Right cardiac atrium (tissue), 5 donors: ENCODE measurements at regions not wholly inside any gene's neighbourhood (a gene's known extent, or its start where the extent isn't known, plus 50 kb on each side); places are given as distances from the start of the nearest gene placed in this dataset.

ENCODE experiments used
- ATAC-seq, 2 donors: fragments of 200-7000 bp; cut with Tn5 transposase; one replicate each; pipeline versions ENCODE4 v1.8.0 to v1.9.1; 2020; ENCODE audit warnings: moderate library complexity in 2 of 2, mild to moderate bottlenecking in 1 of 2
- DNase-seq, 3 donors: peaks; one replicate each; pipeline ENCODE4 v3.0.0-alpha.2; 2020
- H3K27ac ChIP-seq: one replicate; pipeline ENCODE4 v1.5.1; 2013; ENCODE audit warnings: mild to moderate bottlenecking, low read length, control low read depth, moderate library complexity
- H3K27me3 ChIP-seq: one replicate; pipeline ENCODE4 v1.6.1; 2013; ENCODE audit not compliant: control insufficient read depth, insufficient read depth
- H3K4me1 ChIP-seq: one replicate; pipeline ENCODE4 v1.6.1; 2013; ENCODE audit warnings: low read length; ENCODE audit not compliant: control insufficient read depth, insufficient read depth
- H3K4me3 ChIP-seq: one replicate; pipeline ENCODE4 v1.5.1; 2013; ENCODE audit warnings: low read length, control low read depth
- H3K9me3 ChIP-seq: one replicate; pipeline ENCODE4 v1.6.1; 2013; ENCODE audit warnings: low read length; ENCODE audit not compliant: control insufficient read depth
- WGBS: extraction: QIAGEN DNeasy Blood & Tissue Kit; methylation state at CpG from one replicate; pipeline ENCODE4 v1.1.7; 2013; 5-methylcytosine and 5-hydroxymethylcytosine counted together
- intact Hi-C, 4 donors: fragments of 100-400 bp; cut with DNase I; formaldehyde crosslinking; loops; one replicate each; pipeline versions ENCODE4 v1.11.0 to v1.14.0; 2022 to 2023
- donor health status: healthy with polysubstance abuse.
- donor health status: DM: no; HTN: yes; CAD: no.
- donor health status: DM: no; HTN: no; CAD: no.
- donor health status: DM: no; HTN: yes; CAD: no; lungs with severe emphysema.
- donor health status: DM: yes; HTN: yes; CAD: no.

DNA sequence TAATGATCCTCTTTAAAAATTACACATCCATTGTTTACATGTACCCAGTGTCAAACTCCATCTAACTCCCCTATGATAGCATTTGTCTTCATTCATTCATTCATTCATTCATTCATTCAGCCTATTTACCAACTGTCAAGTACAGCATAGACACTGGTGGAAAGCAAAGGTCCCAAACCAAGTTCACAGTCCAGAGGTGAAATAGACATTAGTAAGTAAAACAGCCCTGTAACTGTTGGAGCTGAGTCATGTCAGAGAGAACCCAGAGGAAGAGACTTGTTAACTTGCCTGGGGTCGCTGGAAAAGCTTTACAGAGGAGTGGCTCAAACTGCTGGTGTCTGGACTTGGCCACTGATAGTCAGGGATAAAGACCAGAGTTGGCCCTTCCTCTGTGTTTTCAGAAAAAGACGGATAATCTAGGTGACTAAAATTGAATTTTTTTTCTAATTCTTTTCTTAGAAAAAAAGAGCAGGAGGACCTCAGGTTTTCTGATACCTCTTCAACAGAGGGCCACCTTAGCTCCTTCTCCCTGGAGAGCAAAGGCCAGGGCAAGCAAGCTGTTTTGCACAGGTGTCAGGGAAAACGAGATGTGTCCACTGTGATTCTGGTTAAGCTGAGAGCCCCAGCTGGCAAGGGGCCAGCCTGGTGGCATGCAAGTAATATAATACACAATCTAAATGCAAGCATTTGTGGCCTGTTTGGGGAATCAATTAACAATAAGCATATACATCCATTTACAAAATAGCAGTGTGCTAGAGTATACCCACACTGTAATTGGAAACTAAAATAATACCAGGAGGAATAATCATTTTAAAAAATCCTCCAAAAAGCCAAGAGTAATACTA, 96.7 kb upstream of the SLC14A2 start:
- ATAC-seq (no peak), DNase-seq (peak in 1 of 3 donors; percentile 66)
- intact Hi-C loops: loop anchor here in 1 of 4 donors (10.0 kb wide), 1 partner anchor 64 kb away; no protein-coding TSS in a partner anchor
- Histone ChIP-seq H3K27ac (peak overlapping the region; percentile 48), H3K4me1 (peaks cover 4% of the 10 kb centered on the region), H3K4me3 (no peak overlapping the region), H3K9me3 (no peaks in the 10 kb centered on the region), H3K27me3 (no peaks in the 10 kb centered on the region)
- WGBS: 43% methylated on average over 3 of the region's 3 CpGs

DNA sequence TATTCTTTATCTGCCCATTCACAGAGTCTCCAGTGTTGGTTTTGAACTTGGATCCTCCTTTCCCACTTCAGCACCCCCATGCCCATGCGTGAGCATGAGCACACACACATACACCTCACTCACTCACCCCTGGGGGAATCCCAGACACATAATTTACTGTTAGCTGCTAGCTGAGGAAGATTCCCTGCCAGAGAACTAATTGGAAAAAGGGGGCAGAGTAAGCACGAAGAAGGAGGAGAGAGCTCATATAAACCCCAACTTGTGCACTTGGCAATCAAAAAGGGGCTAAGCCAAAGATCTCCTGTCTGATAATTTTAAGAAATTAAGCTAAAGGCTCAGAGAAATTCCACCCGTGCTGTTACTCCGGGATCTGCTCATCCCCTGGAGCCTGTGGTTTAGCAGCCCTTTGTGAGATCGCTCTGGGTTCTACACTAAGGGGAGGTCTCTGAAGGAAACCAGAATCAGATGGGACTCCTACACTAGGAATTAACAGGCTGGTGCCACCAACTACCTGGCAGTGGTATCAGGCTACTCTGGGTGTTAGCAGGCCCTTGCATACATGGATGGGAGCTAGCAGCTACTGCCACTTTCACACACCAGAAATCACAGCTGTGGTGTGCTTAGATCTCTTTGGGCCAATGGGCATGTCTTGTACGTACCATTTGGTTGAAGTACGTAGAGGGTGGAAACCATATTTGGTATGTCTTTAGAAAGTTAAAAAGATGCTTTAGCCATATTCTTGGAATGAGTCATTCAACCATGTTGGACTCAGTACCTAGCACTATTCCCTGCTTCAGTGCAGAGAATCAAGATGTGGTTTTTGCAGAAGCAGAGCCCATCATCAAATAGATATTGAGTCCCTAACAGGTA, 95.6 kb upstream of the SLC14A2 start:
- DNase-seq (no peak), ATAC-seq (no peak)
- Histone ChIP-seq H3K4me3 (no peak overlapping the region), H3K27ac (peak overlapping the region; percentile 39), H3K9me3 (no peaks in the 10 kb centered on the region), H3K4me1 (peaks cover 4% of the 10 kb centered on the region), H3K27me3 (no peaks in the 10 kb centered on the region)
- intact Hi-C loops: loop anchor here in 2 of 4 donors (10.0 kb wide), 3 partner anchors 65 to 1275 kb away; no protein-coding TSS in a partner anchor
- 77% methylated on average over 7 of the region's 7 CpGs for WGBS

DNA sequence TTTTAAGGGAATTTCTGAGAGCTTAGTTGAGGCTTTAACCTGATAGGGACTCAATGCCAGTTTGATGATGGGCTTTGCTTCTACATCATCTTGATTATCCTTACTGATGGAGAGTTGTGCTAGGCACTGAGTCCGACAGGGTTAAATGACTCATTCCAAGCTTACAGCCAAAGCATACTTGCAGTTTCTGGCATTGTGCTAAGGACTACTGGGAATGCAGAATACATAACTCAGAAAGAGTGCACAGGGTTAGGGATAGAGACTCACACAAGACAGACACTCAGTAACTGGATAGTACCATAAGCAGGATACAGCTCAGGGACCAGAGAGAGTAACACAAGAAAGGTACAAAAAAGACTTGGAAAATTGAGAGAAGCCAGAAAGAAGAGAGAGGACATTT, 94.1 kb upstream of the SLC14A2 start:
- DNase-seq: no peak
- H3K4me1 ChIP-seq: peaks cover 4% of the 10 kb centered on the region
- no peaks in the 10 kb centered on the region for H3K27me3 ChIP-seq
- no peak overlapping the region for H3K4me3 ChIP-seq
- ATAC-seq: peak; percentile 44 to 55
- WGBS: 54% methylated on average over 1 of the region's 1 CpG
- intact Hi-C loops: loop anchor here in 1 of 4 donors (10.0 kb wide), 2 partner anchors 76 to 1276 kb away; no protein-coding TSS in a partner anchor
- no peak overlapping the region for H3K27ac ChIP-seq
- H3K9me3 ChIP-seq: no peaks in the 10 kb centered on the region

DNA sequence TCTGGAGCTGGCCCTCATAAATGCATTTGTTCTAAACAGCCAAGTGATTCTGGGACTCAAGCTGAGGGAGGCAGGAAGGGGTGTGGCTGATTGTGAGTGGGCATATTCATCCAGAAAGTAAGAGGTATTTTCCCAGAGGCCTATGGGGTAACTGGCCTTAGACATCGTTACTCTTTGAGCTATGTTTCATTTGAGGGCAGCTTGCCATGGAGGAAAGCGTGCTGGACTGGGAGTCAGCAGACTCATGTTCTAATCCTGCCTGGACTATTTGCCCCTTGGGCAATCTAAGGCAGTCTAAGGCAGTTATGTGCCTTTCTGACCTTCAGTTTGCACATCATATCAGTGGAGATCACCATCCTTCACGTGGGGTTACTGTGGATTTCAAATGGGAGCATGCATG, 93.5 kb upstream of the SLC14A2 start:
- peak; percentile 1 to 36 for ATAC-seq
- H3K27ac ChIP-seq: peak overlapping the region; percentile 17
- intact Hi-C loops: loop anchor here in 1 of 4 donors (10.0 kb wide), 2 partner anchors 77 to 1277 kb away; no protein-coding TSS in a partner anchor
- DNase-seq: peak in 2 of 3 donors; percentile 53 to 67
- no peaks in the 10 kb centered on the region for H3K9me3 ChIP-seq
- no peak overlapping the region for H3K4me3 ChIP-seq
- H3K4me1 ChIP-seq: peaks cover 2% of the 10 kb centered on the region
- H3K27me3 ChIP-seq: no peaks in the 10 kb centered on the region
- WGBS: 43% methylated on average over 3 of the region's 3 CpGs

DNA sequence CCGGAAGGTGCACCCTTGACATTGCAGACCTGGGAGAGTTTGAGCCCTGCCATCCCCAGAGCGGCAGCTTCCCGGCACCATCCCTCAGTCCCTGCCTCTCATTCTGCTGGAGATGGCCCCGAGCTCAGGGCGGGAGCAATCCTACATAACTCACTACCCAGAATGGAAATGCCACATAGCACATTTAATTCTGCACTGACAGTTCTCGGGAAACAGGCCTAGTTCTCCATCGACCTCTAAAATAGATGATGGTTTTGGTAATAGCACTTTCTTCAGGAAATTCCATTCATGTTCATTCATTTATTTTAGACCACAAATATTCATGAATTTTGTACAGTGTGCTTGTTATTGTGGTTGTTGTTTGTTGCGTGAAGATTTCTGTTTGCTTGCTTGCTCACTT, 92.9 kb upstream of the SLC14A2 start:
- intact Hi-C loops: loop anchor here in 1 of 4 donors (10.0 kb wide), 2 partner anchors 78 to 1278 kb away; no protein-coding TSS in a partner anchor
- Histone ChIP-seq H3K4me3 (no peak overlapping the region), H3K9me3 (no peaks in the 10 kb centered on the region), H3K4me1 (no peaks in the 10 kb centered on the region), H3K27ac (no peak overlapping the region), H3K27me3 (no peaks in the 10 kb centered on the region)
- ATAC-seq (no peak), DNase-seq (no peak)
- 86% methylated on average over 8 of the region's 8 CpGs for WGBS

DNA sequence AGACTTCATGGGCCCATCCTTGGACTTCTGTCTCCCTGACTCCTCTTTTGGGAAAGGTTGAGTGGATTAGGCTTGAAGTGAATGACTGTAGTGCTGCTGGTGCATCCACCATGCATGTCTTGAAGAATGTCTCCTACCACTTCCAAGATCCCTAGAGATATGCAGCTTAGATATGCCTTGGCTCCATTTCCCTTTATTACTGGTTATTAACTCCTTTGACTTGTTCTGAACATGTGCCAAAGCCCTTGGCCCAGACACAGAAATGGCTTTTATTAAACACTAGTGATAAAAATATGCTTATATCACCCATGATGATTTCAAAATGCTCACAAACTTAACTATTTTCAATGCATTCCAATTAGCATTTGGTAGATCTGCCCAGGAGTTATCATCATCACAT, 90.0 kb upstream of the SLC14A2 start:
- intact Hi-C loops: loop anchor here in 1 of 4 donors (10.0 kb wide), 2 partner anchors 80 to 1280 kb away; no protein-coding TSS in a partner anchor
- Histone ChIP-seq H3K27ac (no peak overlapping the region), H3K9me3 (no peaks in the 10 kb centered on the region), H3K27me3 (no peaks in the 10 kb centered on the region), H3K4me3 (no peak overlapping the region), H3K4me1 (no peaks in the 10 kb centered on the region)
- ATAC-seq: no peak
- DNase-seq: no peak

DNA sequence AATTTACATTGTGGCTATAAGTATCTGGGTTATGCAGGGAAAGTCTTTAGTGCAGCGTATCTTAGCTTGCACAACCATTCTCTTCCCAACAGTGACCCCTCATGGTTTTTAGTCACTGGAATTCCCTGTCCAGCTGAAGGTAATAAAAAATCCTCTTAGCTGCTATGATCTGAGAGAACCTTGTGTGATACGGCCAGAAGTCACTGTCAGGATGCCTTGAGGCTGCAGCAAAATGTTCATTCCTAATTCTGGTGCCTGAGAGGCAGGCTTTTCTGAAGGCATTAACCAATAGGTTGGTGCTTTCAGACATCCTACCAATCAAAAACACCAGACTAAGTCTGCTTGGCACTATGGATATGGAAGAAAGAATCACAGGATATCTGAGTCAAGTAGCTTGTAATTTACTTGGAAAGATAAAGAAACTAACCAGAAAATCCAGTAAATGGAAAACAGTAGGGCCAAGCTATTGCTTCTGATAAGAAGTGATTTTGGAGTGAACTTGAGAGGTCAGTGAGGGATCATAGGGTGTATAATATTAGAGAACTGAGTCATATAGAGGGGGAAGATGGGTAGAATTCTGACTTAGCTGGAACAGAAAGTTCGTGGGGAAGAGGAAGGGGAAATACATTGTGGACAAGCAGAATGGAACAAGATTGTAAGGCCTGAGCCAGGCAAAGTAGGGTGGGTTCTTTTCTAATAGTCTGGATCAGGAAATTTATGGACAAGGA, 89.0 kb upstream of the SLC14A2 start:
- no peak overlapping the region for H3K4me3 ChIP-seq
- no peaks in the 10 kb centered on the region for H3K9me3 ChIP-seq
- intact Hi-C loops: loop anchor here in 1 of 4 donors (10.0 kb wide), 2 partner anchors 81 to 1281 kb away; no protein-coding TSS in a partner anchor
- DNase-seq: no peak
- no peaks in the 10 kb centered on the region for H3K4me1 ChIP-seq
- H3K27me3 ChIP-seq: no peaks in the 10 kb centered on the region
- WGBS: 32% methylated on average over 3 of the region's 3 CpGs
- no peak overlapping the region for H3K27ac ChIP-seq
- peak; percentile 70 to 88 for ATAC-seq

DNA sequence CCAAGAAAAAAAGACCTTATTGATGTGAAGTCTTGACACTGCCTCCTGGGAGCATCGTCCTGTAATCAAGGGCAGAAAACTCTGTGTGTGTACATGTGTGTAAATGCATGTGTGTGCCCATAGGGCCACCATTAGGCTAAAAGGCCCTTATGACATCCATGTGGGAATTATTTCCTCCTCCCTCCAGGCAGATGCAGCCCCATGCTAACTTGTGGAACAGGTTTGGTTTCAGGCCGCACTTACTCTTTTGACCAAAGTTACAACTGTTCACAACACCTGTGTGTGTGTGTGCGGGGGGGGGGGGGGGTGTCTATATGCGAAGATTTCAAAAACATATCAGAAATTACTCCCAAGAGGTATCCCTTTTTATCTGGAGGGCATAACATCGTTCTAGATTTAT, 87.4 kb upstream of the SLC14A2 start:
- no peak overlapping the region for H3K4me3 ChIP-seq
- WGBS: 92% methylated on average over 5 of the region's 5 CpGs
- no peak for ATAC-seq
- H3K9me3 ChIP-seq: no peaks in the 10 kb centered on the region
- no peaks in the 10 kb centered on the region for H3K4me1 ChIP-seq
- H3K27ac ChIP-seq: no peak overlapping the region
- DNase-seq: no peak
- no peaks in the 10 kb centered on the region for H3K27me3 ChIP-seq
- intact Hi-C loops: loop anchor here in 1 of 4 donors (10.0 kb wide), 2 partner anchors 83 to 1283 kb away; no protein-coding TSS in a partner anchor

DNA sequence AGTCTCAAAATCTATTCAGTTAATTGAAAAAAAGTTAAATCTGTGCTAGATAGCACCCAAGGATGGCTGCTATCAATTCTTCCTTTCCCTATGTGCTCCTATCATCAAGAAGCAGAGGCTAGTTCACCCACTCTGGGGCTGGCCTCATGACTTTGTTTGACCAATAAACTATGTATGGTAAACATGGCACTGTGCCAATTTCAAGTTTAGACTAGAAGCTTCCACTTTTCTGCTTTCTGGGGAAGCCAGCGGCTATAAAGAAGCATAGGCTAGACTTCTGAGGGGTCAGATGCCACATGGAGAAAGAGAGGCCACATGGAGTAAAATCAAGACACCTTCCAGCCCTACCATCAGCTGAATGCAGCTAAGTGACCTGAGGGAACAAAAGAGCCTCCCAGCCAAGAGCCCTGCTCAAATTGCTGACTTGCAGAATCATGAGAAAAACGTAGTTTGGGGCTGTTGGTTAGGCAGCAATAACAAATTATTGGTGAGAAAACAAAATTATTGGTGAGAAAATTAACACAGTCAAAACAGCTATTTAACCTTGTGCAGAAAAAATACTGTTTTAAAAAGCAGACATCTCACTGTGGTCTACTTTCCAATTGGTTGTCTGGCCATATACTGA, 86.5 kb upstream of the SLC14A2 start:
- DNase-seq (no peak), ATAC-seq (no peak)
- 62% methylated on average over 2 of the region's 2 CpGs for WGBS
- Histone ChIP-seq H3K4me3 (no peak overlapping the region), H3K27ac (no peak overlapping the region), H3K4me1 (no peaks in the 10 kb centered on the region), H3K27me3 (no peaks in the 10 kb centered on the region), H3K9me3 (no peaks in the 10 kb centered on the region)
- intact Hi-C loops: loop anchor here in 1 of 4 donors (10.0 kb wide), 2 partner anchors 84 to 1284 kb away; no protein-coding TSS in a partner anchor

DNA sequence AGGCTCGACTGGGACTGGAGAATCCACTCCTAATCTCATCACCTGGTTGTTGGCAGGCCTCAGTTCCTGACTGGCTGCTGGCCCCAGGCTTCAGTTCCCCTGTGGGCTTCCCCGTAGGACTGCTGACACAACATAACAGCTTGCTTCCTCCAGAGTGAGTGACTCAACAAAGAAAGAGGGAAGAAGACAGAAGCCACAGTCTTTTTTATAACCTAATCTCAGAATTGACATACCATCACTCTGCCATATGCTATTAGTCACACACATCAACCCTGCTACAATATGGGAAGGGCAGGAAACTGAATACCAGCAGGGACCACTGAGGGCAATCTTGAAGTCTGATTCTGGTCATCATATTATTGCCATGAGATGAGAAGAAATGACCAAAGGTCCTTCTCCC, 76.8 kb upstream of the SLC14A2 start:
- ATAC-seq (no peak), DNase-seq (no peak)
- Histone ChIP-seq H3K4me1 (no peaks in the 10 kb centered on the region), H3K27me3 (no peaks in the 10 kb centered on the region), H3K9me3 (no peaks in the 10 kb centered on the region), H3K27ac (no peak overlapping the region), H3K4me3 (no peak overlapping the region)
- intact Hi-C loops: no loop called here
- 58% methylated on average over 2 of the region's 2 CpGs for WGBS
